ENCODE measurements at regions not wholly inside any gene's neighbourhood (a gene's known extent, or its start where the extent isn't known, plus 50 kb on each side); places are given as distances from the start of the nearest gene placed in this dataset.
"Not testable (repeated sequence)": the region's sequence is repeated elsewhere in the genome, so short reads cannot be mapped to it uniquely, and the experiment has no call there.

DNA sequence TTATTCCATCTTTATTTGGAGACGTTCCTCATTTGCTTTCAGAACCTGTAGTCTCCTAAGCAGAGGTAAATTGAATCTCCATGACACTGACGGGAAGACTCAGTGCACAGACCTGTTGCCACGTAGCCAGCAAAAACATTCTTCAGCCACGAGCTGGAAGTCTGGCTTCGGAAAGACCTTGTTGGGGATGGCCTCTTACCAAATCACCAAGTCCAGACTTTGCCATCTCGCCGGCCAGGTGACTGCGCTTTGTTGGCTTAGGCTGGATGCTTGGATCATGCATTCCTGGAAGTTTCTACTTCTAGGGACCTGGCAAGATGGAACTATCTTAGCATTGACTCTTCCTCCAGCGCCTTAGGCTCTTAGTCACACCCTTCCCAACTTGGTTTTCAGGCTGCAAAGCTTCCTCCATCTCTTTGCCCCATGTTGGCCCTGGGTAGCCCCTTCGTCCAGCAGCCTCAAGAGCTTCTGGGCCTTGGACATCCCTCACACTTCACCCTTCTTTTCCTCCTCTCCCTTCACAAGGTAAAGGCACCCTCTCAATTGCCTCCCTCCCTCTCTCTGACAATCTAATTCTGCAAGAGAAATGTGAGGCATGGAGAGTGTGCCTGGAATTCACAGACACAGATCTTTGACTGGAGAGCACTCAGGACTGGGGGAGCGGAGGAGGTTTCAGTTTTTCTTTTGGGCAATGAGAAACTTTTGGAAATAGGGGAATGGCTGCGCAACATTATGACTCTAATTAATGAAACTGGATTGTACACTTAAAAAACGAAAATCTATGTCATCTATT is 451.9 kb upstream of the MKI67 start:
- no peak overlapping the region for H3K4me3 Mint-ChIP-seq
- no peak for TF ChIP-seq CTCF (IDR thresholded peaks at IDR 0.05)
- H3K36me3 Mint-ChIP-seq (ENCODE audit: low read depth) = peaks cover 5% of the 10 kb centered on the region; the same call in 1 of the 2 replicates
- peaks cover 57% of the 10 kb centered on the region for H3K9me3 Mint-ChIP-seq
- no peak for DNase-seq
- H3K4me1 Mint-ChIP-seq (ENCODE audit: low read depth) = no peaks in the 10 kb centered on the region
- H3K27me3 Mint-ChIP-seq (ENCODE audit: insufficient read depth) = peaks cover 2% of the 10 kb centered on the region
- H3K27ac Mint-ChIP-seq = no peak overlapping the region

GRCh38 chr10:128578766-128579165 is 452.5 kb upstream of the MKI67 start:
- Mint-ChIP-seq H3K27me3 (ENCODE audit: insufficient read depth) (peaks cover 2% of the 10 kb centered on the region; the same call in 1 of the 2 replicates), H3K4me3 (no peak overlapping the region), H3K9me3 (peaks cover 59% of the 10 kb centered on the region), H3K36me3 (ENCODE audit: low read depth) (peaks cover 5% of the 10 kb centered on the region; the same call in 1 of the 2 replicates), H3K4me1 (ENCODE audit: low read depth) (no peaks in the 10 kb centered on the region), H3K27ac (no peak overlapping the region)
- no peak for DNase-seq
- TF ChIP-seq CTCF (IDR thresholded peaks at IDR 0.05) = no peak

GRCh38 chr10:128579280-128579865 is 453.1 kb upstream of the MKI67 start:
- H3K27ac Mint-ChIP-seq = no peak overlapping the region
- H3K9me3 Mint-ChIP-seq = peaks cover 53% of the 10 kb centered on the region
- H3K4me3 Mint-ChIP-seq = no peak overlapping the region
- DNase-seq = no peak
- H3K36me3 Mint-ChIP-seq (ENCODE audit: low read depth) = peaks cover 5% of the 10 kb centered on the region; the same call in 1 of the 2 replicates
- H3K4me1 Mint-ChIP-seq (ENCODE audit: low read depth) = no peaks in the 10 kb centered on the region
- TF ChIP-seq CTCF (IDR thresholded peaks at IDR 0.05) = no peak
- peaks cover 2% of the 10 kb centered on the region; the same call in 1 of the 2 replicates for H3K27me3 Mint-ChIP-seq (ENCODE audit: insufficient read depth)

- Mint-ChIP-seq H3K36me3 (ENCODE audit: low read depth) (peaks cover 5% of the 10 kb centered on the region; the same call in 1 of the 2 replicates), H3K4me3 (no peak overlapping the region), H3K27me3 (ENCODE audit: insufficient read depth) (peaks cover 2% of the 10 kb centered on the region; the same call in 1 of the 2 replicates), H3K4me1 (ENCODE audit: low read depth) (no peaks in the 10 kb centered on the region), H3K9me3 (peaks cover 49% of the 10 kb centered on the region), H3K27ac (no peak overlapping the region)
- DNase-seq = no peak
- no peak for TF ChIP-seq CTCF (IDR thresholded peaks at IDR 0.05)
Measured at GRCh38 chr10:128579901-128580300, 453.7 kb upstream of the MKI67 start.

DNA sequence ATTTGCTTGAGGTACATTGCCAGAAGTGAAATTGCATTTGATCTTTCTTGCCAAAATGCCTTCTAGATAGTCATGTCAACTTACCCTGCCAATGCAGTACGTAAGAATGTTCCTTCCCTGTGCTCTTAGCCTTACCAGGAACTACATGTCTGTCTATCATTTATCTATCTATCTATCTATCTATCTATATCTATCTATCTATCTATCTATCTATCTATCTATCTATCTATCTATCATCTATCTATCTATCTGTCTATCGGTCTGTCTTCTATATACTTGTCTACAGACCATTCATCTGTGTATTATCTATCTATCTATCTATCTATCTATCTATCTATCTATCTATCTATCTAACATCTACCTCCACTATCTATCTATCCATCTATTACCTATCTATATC is 456.9 kb upstream of the MKI67 start:
- not testable (repeated sequence) for H3K27ac Mint-ChIP-seq; H3K36me3 Mint-ChIP-seq (ENCODE audit: low read depth); DNase-seq; H3K4me1 Mint-ChIP-seq (ENCODE audit: low read depth); H3K4me3 Mint-ChIP-seq; H3K27me3 Mint-ChIP-seq (ENCODE audit: insufficient read depth)
- H3K9me3 Mint-ChIP-seq = peaks cover 44% of the 10 kb centered on the region

DNA sequence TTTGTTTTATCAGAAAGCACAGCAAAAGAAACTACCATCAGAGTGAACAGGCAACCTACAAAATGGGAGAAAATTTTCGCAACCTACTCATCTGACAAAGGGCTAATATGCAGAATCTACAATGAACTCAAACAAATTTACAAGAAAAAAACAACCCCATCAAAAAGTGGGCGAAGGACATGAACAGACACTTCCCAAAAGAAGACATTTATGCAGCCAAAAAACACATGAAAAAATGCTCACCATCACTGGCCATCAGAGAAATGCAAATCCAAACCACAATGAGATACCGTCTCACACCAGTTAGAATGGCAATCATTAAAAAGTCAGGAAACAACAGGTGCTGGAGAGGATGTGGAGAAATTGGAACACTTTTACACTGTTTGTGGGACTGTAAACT is 460.4 kb upstream of the MKI67 start:
- not testable (repeated sequence) for H3K27ac Mint-ChIP-seq; H3K36me3 Mint-ChIP-seq (ENCODE audit: low read depth); DNase-seq; H3K4me3 Mint-ChIP-seq; H3K27me3 Mint-ChIP-seq (ENCODE audit: insufficient read depth); H3K4me1 Mint-ChIP-seq (ENCODE audit: low read depth)
- peaks cover 40% of the 10 kb centered on the region for H3K9me3 Mint-ChIP-seq

Data from HFFc6 (cell line).